KMS-11 (cell line): ENCODE measurements at regions not wholly inside any gene's neighbourhood (a gene's known extent, or its start where the extent isn't known, plus 50 kb on each side); places are given as distances from the start of the nearest gene placed in this dataset.

Experiments used
- H2AFZ ChIP-seq: fragments of 200-600 bp; sonication (generic); 2 replicates; pipeline ENCODE4 v1.6.1; 2016; ENCODE audit warnings: antibody characterized with exemption, mixed run types, low read depth
- H3K27ac ChIP-seq: fragments of 200-600 bp; sonication (generic); 2 replicates; pipeline ENCODE4 v1.6.1; 2016; ENCODE audit warnings: mild to moderate bottlenecking, mixed run types
- H3K27me3 ChIP-seq: fragments of 200-600 bp; sonication (generic); 2 replicates; pipeline ENCODE4 v1.6.1; 2017; ENCODE audit warnings: mild to moderate bottlenecking, low read depth, mixed run types, moderate library complexity; ENCODE audit not compliant: insufficient read depth
- H3K36me3 ChIP-seq: fragments of 200-600 bp; sonication (generic); 2 replicates; pipeline ENCODE4 v1.6.1; 2017; ENCODE audit warnings: mild to moderate bottlenecking, mixed run types; ENCODE audit not compliant: insufficient read depth
- H3K4me1 ChIP-seq: fragments of 200-600 bp; sonication (generic); 2 replicates; pipeline ENCODE4 v1.6.1; 2016; ENCODE audit warnings: mild to moderate bottlenecking, low read depth, mixed run types; ENCODE audit not compliant: poor library complexity, severe bottlenecking
- H3K4me2 ChIP-seq: fragments of 200-600 bp; sonication (generic); 2 replicates; pipeline ENCODE4 v1.7.0; 2016; ENCODE audit warnings: mild to moderate bottlenecking, mixed run types
- H3K4me3 ChIP-seq: fragments of 200-600 bp; sonication (generic); IDR thresholded peaks from 2 replicates; pipeline ENCODE4 v1.6.1; 2017; ENCODE audit warnings: low read depth, low read length, mixed read lengths; ENCODE audit not compliant: insufficient read depth
- H3K79me2 ChIP-seq: fragments of 200-600 bp; sonication (generic); 2 replicates; pipeline ENCODE4 v1.6.1; 2016; ENCODE audit warnings: low read depth, mixed run types; ENCODE audit not compliant: insufficient read depth
- H3K9ac ChIP-seq: fragments of 200-600 bp; sonication (generic); 2 replicates; pipeline ENCODE4 v1.6.1; 2016; ENCODE audit warnings: mild to moderate bottlenecking, mixed run types
- H4K20me1 ChIP-seq: fragments of 200-600 bp; sonication (generic); 2 replicates; pipeline ENCODE4 v1.6.1; 2016; ENCODE audit warnings: mild to moderate bottlenecking, mixed run types; ENCODE audit not compliant: insufficient read depth
- TF ChIP-seq, protein P1 (sequence below): fragments of 200-600 bp; sonication (generic); conservative IDR thresholded peaks from 2 replicates; pipeline ENCODE4 v1.6.1; 2017; ENCODE audit warnings: low read depth, mild to moderate bottlenecking, antibody characterized with exemption, low read length, moderate library complexity, mixed read lengths

DNA sequence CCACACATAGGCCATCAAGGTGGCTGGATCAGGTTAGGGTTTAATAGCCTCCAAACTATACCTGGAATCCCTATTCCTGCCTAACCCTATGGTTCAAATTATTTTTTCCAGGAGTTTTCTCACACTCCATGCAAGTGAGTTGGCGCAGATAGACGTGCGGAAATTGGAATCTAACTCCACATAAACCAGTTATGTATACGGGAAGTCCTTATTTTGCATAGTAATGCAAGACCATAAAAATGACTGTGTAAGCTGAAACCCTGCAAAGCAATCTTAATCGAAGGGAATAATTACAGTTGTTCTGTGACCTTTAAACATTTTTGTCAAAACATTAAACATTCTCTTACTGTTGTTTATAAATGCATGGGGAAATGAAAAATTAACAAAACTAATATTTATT, 200.1 kb upstream of the SIX2 start:
- no peak overlapping the region for H2AFZ ChIP-seq
- no peaks in the 10 kb centered on the region for H3K27me3 ChIP-seq
- H3K27ac ChIP-seq = no peak overlapping the region
- no peaks in the 10 kb centered on the region for H3K4me1 ChIP-seq
- no peak overlapping the region for H3K9ac ChIP-seq
- H3K4me2 ChIP-seq = no peak overlapping the region
- H4K20me1 ChIP-seq = no peaks in the 10 kb centered on the region
- no peak overlapping the region for H3K4me3 ChIP-seq
- TF ChIP-seq, protein P1, sequence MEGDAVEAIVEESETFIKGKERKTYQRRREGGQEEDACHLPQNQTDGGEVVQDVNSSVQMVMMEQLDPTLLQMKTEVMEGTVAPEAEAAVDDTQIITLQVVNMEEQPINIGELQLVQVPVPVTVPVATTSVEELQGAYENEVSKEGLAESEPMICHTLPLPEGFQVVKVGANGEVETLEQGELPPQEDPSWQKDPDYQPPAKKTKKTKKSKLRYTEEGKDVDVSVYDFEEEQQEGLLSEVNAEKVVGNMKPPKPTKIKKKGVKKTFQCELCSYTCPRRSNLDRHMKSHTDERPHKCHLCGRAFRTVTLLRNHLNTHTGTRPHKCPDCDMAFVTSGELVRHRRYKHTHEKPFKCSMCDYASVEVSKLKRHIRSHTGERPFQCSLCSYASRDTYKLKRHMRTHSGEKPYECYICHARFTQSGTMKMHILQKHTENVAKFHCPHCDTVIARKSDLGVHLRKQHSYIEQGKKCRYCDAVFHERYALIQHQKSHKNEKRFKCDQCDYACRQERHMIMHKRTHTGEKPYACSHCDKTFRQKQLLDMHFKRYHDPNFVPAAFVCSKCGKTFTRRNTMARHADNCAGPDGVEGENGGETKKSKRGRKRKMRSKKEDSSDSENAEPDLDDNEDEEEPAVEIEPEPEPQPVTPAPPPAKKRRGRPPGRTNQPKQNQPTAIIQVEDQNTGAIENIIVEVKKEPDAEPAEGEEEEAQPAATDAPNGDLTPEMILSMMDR = no peak
- no peaks in the 10 kb centered on the region for H3K36me3 ChIP-seq
- no peaks in the 10 kb centered on the region for H3K79me2 ChIP-seq

DNA sequence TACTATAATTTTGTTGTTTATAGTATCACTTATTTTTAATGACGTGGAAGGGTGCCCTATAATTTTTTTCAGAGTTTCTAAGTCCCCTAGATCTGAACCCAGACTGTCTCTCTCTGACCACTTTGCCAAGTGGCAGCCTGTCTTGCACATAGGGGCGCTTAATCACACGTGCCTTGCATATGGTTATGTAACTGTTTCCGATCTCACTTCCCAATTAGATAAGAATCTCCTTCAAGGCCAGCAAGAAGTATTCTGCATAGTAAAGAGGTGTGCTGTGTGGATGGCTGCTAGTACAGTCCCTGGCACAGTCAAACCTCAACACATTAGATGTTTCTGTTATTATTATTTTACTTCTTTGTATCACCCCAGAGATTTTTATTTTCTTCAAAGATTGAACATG, 197.8 kb upstream of the SIX2 start:
- Histone ChIP-seq H3K4me1 (no peaks in the 10 kb centered on the region), H3K79me2 (no peaks in the 10 kb centered on the region), H3K27ac (no peak overlapping the region), H3K36me3 (no peaks in the 10 kb centered on the region), H2AFZ (no peak overlapping the region), H3K9ac (no peak overlapping the region), H3K27me3 (no peaks in the 10 kb centered on the region), H3K4me2 (no peak overlapping the region), H4K20me1 (no peaks in the 10 kb centered on the region), H3K4me3 (no peak overlapping the region)
- TF ChIP-seq, protein P1 = no peak

DNA sequence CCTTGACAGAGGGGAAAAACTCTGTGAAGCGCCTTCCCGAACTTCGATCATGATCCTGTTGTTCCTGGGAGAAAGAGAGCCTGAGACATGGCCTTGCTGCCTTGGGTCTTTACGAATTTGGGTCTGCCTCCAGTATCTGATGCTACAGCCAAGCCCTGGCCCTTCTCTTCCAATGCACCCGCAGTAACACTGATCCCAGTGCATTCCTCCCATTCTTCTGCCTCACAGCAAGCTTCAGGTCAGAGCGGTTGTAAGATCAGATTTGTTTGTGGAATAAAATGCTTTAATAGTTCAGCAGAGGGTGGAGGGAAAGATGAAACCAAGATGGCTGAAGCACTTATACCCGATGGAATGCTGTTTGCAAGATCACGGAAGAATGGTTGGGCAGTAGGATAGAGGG, 196.7 kb upstream of the SIX2 start:
- Histone ChIP-seq H3K27ac (no peak overlapping the region), H3K79me2 (no peaks in the 10 kb centered on the region), H3K36me3 (no peaks in the 10 kb centered on the region), H2AFZ (no peak overlapping the region), H3K4me1 (no peaks in the 10 kb centered on the region), H4K20me1 (no peaks in the 10 kb centered on the region), H3K4me3 (no peak overlapping the region), H3K27me3 (no peaks in the 10 kb centered on the region), H3K4me2 (no peak overlapping the region), H3K9ac (no peak overlapping the region)
- TF ChIP-seq, protein P1 = no peak

DNA sequence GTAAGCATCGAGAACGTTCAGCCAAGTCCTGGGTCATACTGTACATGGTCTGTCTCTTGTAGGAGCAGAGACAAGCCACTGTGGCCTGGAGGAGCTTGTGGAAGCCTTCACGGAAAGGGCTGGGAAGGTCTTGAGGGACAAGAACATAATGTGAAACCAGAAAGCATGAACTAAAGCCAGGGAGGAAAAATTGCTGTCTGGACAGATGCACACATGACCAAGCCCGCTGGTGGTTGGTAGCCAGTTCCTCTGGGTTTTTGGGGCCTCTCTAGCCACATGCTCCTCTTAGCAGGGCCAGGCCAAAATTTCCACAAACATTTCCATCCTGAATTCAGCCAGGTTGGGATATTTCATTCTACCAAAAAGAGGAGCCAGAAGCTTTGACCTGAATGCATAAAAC, 196.2 kb upstream of the SIX2 start:
- TF ChIP-seq, protein P1 = no peak
- Histone ChIP-seq H3K27ac (no peak overlapping the region), H3K36me3 (no peaks in the 10 kb centered on the region), H3K4me2 (no peak overlapping the region), H2AFZ (no peak overlapping the region), H3K27me3 (no peaks in the 10 kb centered on the region), H3K79me2 (no peaks in the 10 kb centered on the region), H3K4me1 (no peaks in the 10 kb centered on the region), H4K20me1 (no peaks in the 10 kb centered on the region), H3K4me3 (no peak overlapping the region), H3K9ac (no peak overlapping the region)

DNA sequence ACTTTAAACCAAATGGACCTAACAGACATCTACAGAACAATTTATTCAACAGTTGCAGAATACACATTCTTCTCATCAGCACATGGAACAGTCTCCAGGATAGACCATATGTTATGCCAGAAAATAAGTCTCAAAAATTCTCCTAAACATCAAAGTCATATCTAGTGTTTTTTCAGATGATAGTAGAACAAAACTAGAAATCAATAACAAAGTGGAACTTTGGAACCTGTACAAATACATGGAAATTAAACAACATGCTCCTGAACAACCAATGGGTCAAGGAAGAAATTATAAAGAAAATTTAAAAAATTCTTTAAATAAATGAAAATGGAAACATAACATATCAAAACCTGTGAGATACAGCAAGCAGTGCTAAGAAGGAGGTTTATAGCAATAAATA, 194.1 kb upstream of the SIX2 start:
- Histone ChIP-seq H3K9ac (no peak overlapping the region), H3K4me1 (no peaks in the 10 kb centered on the region), H3K36me3 (no peaks in the 10 kb centered on the region), H3K4me3 (no peak overlapping the region), H3K27ac (no peak overlapping the region), H2AFZ (no peak overlapping the region), H3K4me2 (no peak overlapping the region), H4K20me1 (no peaks in the 10 kb centered on the region), H3K79me2 (no peaks in the 10 kb centered on the region), H3K27me3 (no peaks in the 10 kb centered on the region)
- TF ChIP-seq, protein P1 = no peak
